Liver (tissue), 8 donors: ENCODE measurements at regions not wholly inside any gene's neighbourhood (a gene's known extent, or its start where the extent isn't known, plus 50 kb on each side); places are given as distances from the start of the nearest gene placed in this dataset.

Experiments used
- DNase-seq: peaks from one replicate; pipeline ENCODE4 v3.0.0-alpha.2; 2017; ENCODE audit warnings: low spot score
- H3K27ac ChIP-seq, 2 donors: one replicate each; pipeline ENCODE4 v1.7.0; 2013; ENCODE audit warnings: inconsistent platforms in 2 of 2, low read length in 2 of 2, control low read depth in 1 of 2, low read depth in 1 of 2, mild to moderate bottlenecking in 1 of 2
- H3K27me3 ChIP-seq, 4 donors: one replicate each; pipeline versions ENCODE4 v1.6.1 to v1.7.0; 2013; ENCODE audit warnings: low read length in 3 of 4, inconsistent platforms in 1 of 4, mild to moderate bottlenecking in 1 of 4, moderate library complexity in 1 of 4; ENCODE audit not compliant: control insufficient read depth in 4 of 4, insufficient read depth in 4 of 4
- H3K36me3 ChIP-seq, 4 donors: one replicate each; pipeline versions ENCODE4 v1.6.1 to v1.7.0; 2013; ENCODE audit warnings: low read length in 3 of 4, mild to moderate bottlenecking in 3 of 4, low read depth in 1 of 4, moderate library complexity in 1 of 4; ENCODE audit not compliant: control insufficient read depth in 4 of 4, insufficient read depth in 3 of 4
- H3K4me1 ChIP-seq, 4 donors: one replicate each; pipeline versions ENCODE4 v1.6.1 to v1.7.0; 2013; ENCODE audit warnings: low read length in 3 of 4, mild to moderate bottlenecking in 3 of 4, moderate library complexity in 1 of 4; ENCODE audit not compliant: control insufficient read depth in 4 of 4, insufficient read depth in 4 of 4
- H3K4me3 ChIP-seq, 3 donors: one replicate each; pipeline versions ENCODE4 v1.6.1 to v1.7.0; 2013; ENCODE audit warnings: low read length in 3 of 3, control low read depth in 1 of 3, low read depth in 1 of 3, mild to moderate bottlenecking in 1 of 3
- H3K9ac ChIP-seq, 2 donors: one replicate each; pipeline ENCODE4 v1.7.0; 2013; ENCODE audit warnings: low read length in 2 of 2, mild to moderate bottlenecking in 2 of 2, moderate library complexity in 2 of 2, control low read depth in 1 of 2, low read depth in 1 of 2
- H3K9me3 ChIP-seq, 4 donors: one replicate each; pipeline versions ENCODE4 v1.6.1 to v1.7.0; 2013; ENCODE audit warnings: low read length in 3 of 4; ENCODE audit not compliant: control insufficient read depth in 4 of 4
- EGR1 ChIP-seq, 2 donors: IDR thresholded peaks; 2 replicates each; pipeline ENCODE4 v1.6.1; 2016 to 2018; ENCODE audit warnings: antibody characterized with exemption in 2 of 2, low read depth in 2 of 2
- FOXA1 ChIP-seq: IDR thresholded peaks from 2 replicates; pipeline ENCODE4 v1.6.1; 2016; ENCODE audit warnings: antibody characterized with exemption
- FOXA2 ChIP-seq: IDR thresholded peaks from 2 replicates; pipeline ENCODE4 v1.6.1; 2016; ENCODE audit warnings: antibody characterized with exemption
- GABPA ChIP-seq, 2 donors: IDR thresholded peaks in 1 of 2; conservative IDR thresholded peaks in 1 of 2; 2 replicates each; pipeline ENCODE4 v1.6.1; 2016; ENCODE audit warnings: antibody characterized with exemption in 2 of 2, mild to moderate bottlenecking in 1 of 2, moderate library complexity in 1 of 2
- HNF4A ChIP-seq, 2 donors: conservative IDR thresholded peaks; 2 replicates each; pipeline ENCODE4 v1.6.1; 2016; ENCODE audit warnings: antibody characterized with exemption in 2 of 2, mild to moderate bottlenecking in 2 of 2
- HNF4G ChIP-seq: IDR thresholded peaks from 2 replicates; pipeline ENCODE4 v1.6.1; 2016; ENCODE audit warnings: antibody characterized with exemption
- JUND ChIP-seq, 2 donors: IDR thresholded peaks; 2 replicates each; pipeline ENCODE4 v1.6.1; 2016; ENCODE audit warnings: antibody characterized with exemption in 2 of 2
- NR2F2 ChIP-seq: IDR thresholded peaks from 2 replicates; pipeline ENCODE4 v1.6.1; 2016; ENCODE audit warnings: antibody characterized with exemption
- RAD21 ChIP-seq, 2 donors: IDR thresholded peaks; 2 replicates each; pipeline ENCODE4 v1.6.1; 2016; ENCODE audit warnings: antibody characterized with exemption in 2 of 2, mild to moderate bottlenecking in 2 of 2
- REST ChIP-seq: IDR thresholded peaks from 2 replicates; pipeline ENCODE4 v1.6.1; 2016; ENCODE audit warnings: antibody characterized with exemption, mild to moderate bottlenecking
- RXRA ChIP-seq, 2 donors: IDR thresholded peaks; 2 replicates each; pipeline ENCODE4 v1.6.1; 2017 to 2018; ENCODE audit warnings: antibody characterized with exemption in 2 of 2, mild to moderate bottlenecking in 1 of 2
- SP1 ChIP-seq: IDR thresholded peaks from 2 replicates; pipeline ENCODE4 v1.6.1; 2018; ENCODE audit warnings: antibody characterized with exemption, mild to moderate bottlenecking
- TAF1 ChIP-seq: conservative IDR thresholded peaks from 2 replicates; pipeline ENCODE4 v1.6.1; 2016; ENCODE audit warnings: antibody characterized with exemption, mild to moderate bottlenecking
- YY1 ChIP-seq: IDR thresholded peaks from 2 replicates; pipeline ENCODE4 v1.6.1; 2016; ENCODE audit warnings: antibody characterized with exemption, mild to moderate bottlenecking
- ZBTB33 ChIP-seq: IDR thresholded peaks from 2 replicates; pipeline ENCODE4 v1.6.1; 2016; ENCODE audit warnings: antibody characterized with exemption
- WGBS: extraction: QIAGEN DNeasy Blood & Tissue Kit; methylation state at CpG from one replicate; pipeline ENCODE4 v1.1.7; 2013; 5-methylcytosine and 5-hydroxymethylcytosine counted together
- TF ChIP-seq, protein P1 (sequence below): IDR thresholded peaks from 2 replicates; pipeline ENCODE4 v1.6.1; 2016; ENCODE audit warnings: antibody characterized with exemption
- TF ChIP-seq, protein P2 (sequence below): IDR thresholded peaks from 2 replicates; pipeline ENCODE4 v1.6.1; 2016; ENCODE audit warnings: antibody characterized with exemption
- TF ChIP-seq, protein P3 (sequence below): fragments of 150-350 bp; IDR thresholded peaks from 2 replicates; pipeline ENCODE4 v1.5.1; 2017; ENCODE audit warnings: improper control_type of control experiment, low read depth, low read length; ENCODE audit not compliant: missing input control
- donor health status: healthy.
- donor health status: healthy.
- donor health status: healthy.
- donor health status: healthy.
- donor health status: healthy.

- Histone ChIP-seq H3K27ac (no peak overlapping the region), H3K36me3 (no peaks in the 10 kb centered on the region), H3K4me3 (no peak overlapping the region), H3K9ac (no peak overlapping the region), H3K9me3 (no peaks in the 10 kb centered on the region), H3K4me1 (peaks cover 4 to 6% (median 5%) of the 10 kb centered on the region in 4 donors), H3K27me3 (peaks cover 2 to 12% (median 6%) of the 10 kb centered on the region in 4 donors)
- DNase-seq: no peak
- TF ChIP-seq NR2F2: no peak
- TF ChIP-seq HNF4G: no peak
- TF ChIP-seq RXRA (IDR thresholded peaks at IDR 0.05): no peak
- TF ChIP-seq HNF4A (conservative IDR thresholded peaks at IDR 0.05): no peak
- no peak for TF ChIP-seq REST
- TF ChIP-seq, protein P1, sequence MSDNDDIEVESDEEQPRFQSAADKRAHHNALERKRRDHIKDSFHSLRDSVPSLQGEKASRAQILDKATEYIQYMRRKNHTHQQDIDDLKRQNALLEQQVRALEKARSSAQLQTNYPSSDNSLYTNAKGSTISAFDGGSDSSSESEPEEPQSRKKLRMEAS: no peak
- no peak for TF ChIP-seq TAF1
- TF ChIP-seq EGR1 (IDR thresholded peaks at IDR 0.05; ENCODE audit: low read depth in 2 of 2): no peak
- no peak for TF ChIP-seq FOXA1
- TF ChIP-seq YY1: no peak
- TF ChIP-seq, protein P2, sequence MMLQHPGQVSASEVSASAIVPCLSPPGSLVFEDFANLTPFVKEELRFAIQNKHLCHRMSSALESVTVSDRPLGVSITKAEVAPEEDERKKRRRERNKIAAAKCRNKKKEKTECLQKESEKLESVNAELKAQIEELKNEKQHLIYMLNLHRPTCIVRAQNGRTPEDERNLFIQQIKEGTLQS: no peak
- TF ChIP-seq, protein P3, sequence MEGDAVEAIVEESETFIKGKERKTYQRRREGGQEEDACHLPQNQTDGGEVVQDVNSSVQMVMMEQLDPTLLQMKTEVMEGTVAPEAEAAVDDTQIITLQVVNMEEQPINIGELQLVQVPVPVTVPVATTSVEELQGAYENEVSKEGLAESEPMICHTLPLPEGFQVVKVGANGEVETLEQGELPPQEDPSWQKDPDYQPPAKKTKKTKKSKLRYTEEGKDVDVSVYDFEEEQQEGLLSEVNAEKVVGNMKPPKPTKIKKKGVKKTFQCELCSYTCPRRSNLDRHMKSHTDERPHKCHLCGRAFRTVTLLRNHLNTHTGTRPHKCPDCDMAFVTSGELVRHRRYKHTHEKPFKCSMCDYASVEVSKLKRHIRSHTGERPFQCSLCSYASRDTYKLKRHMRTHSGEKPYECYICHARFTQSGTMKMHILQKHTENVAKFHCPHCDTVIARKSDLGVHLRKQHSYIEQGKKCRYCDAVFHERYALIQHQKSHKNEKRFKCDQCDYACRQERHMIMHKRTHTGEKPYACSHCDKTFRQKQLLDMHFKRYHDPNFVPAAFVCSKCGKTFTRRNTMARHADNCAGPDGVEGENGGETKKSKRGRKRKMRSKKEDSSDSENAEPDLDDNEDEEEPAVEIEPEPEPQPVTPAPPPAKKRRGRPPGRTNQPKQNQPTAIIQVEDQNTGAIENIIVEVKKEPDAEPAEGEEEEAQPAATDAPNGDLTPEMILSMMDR: no peak
- no peak for TF ChIP-seq JUND (IDR thresholded peaks at IDR 0.05)
- TF ChIP-seq GABPA (IDR thresholded peaks at IDR 0.05 in 1 of 2, conservative IDR thresholded peaks at IDR 0.05 in 1 of 2): no peak
- TF ChIP-seq RAD21 (IDR thresholded peaks at IDR 0.05): no peak
- no peak for TF ChIP-seq SP1
- no peak for TF ChIP-seq FOXA2
- no peak for TF ChIP-seq ZBTB33
- 30% methylated on average over 63 of the region's 63 CpGs for WGBS
These were observed 71.5 kb downstream of the NCR2 start for GRCh38 chr6:41406728-41407489.
